ENCODE measurements at regions not wholly inside any gene's neighbourhood (a gene's known extent, or its start where the extent isn't known, plus 50 kb on each side); places are given as distances from the start of the nearest gene placed in this dataset.
"Not testable (repeated sequence)": the region's sequence is repeated elsewhere in the genome, so short reads cannot be mapped to it uniquely, and the experiment has no call there.

DNA sequence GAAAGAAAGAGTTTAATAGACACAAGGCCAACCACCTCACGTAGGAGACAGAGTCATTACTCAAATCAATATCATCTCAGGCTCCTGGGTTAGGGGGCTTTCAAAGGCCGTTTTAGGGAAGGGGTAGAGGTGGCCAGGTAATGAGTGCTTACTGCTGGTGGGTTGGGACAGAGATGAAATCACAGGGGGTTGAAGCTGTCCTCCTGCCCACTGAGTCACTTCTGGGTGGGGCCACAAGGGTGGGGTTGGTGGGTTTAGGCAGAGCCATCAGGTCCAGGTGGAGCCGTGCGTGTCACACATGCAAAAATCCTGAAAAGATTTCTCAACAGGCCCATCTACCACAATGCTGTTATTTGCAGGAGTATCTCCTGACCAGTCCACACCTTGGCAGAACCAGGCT lies 167.0 kb upstream of the EXOC2 start:
- H3K4me3 ChIP-seq = no peak overlapping the region
- no peaks in the 10 kb centered on the region for H3K36me3 ChIP-seq
- DNase-seq = no peak
- intact Hi-C loops (cut with DNase I; ENCODE audit: low total_unique reads) = no loop called here
- TF ChIP-seq, protein P1, sequence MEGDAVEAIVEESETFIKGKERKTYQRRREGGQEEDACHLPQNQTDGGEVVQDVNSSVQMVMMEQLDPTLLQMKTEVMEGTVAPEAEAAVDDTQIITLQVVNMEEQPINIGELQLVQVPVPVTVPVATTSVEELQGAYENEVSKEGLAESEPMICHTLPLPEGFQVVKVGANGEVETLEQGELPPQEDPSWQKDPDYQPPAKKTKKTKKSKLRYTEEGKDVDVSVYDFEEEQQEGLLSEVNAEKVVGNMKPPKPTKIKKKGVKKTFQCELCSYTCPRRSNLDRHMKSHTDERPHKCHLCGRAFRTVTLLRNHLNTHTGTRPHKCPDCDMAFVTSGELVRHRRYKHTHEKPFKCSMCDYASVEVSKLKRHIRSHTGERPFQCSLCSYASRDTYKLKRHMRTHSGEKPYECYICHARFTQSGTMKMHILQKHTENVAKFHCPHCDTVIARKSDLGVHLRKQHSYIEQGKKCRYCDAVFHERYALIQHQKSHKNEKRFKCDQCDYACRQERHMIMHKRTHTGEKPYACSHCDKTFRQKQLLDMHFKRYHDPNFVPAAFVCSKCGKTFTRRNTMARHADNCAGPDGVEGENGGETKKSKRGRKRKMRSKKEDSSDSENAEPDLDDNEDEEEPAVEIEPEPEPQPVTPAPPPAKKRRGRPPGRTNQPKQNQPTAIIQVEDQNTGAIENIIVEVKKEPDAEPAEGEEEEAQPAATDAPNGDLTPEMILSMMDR (IDR thresholded peaks at IDR 0.05) = no peak
- H3K9me3 ChIP-seq = no peaks in the 10 kb centered on the region
- peaks cover 0 to 14% of the 10 kb centered on the region in 2 donors for H3K27me3 ChIP-seq
- H3K4me1 ChIP-seq = no peaks in the 10 kb centered on the region
- no peak overlapping the region for H3K27ac ChIP-seq

DNA sequence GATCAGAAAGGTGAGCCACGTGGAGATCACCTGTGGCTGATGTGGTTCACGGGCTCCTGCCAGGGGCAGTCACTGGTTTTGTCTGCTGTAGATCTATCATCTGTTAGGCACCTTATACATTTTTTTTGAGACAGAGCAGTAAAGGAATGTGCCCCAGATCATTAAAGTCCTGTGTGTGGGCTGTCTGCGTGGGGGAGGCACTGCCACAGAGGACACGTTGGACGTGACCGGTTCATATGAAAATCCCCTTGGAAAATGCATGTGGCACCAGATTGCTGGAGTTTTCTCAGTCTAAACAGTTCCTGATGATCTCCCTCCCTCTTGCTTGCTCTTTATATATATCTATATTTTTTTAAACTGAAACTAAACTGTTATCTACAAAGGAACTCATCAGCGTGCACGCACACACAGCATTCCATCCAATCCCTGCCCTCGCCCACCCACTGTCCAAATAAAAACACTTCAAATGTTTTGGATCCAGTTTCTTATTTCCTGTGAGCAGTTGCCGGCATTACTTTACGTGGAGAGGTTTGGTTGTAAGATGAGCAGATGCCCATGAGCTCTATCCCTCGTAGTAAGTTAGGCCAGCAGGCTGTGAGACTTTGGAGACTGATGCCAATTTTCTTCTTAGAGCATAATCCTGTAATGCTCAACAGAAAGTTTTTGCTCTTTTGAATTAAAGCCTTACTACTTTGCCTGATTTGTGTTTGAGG lies 161.6 kb upstream of the EXOC2 start:
- Histone ChIP-seq H3K4me1 (no peaks in the 10 kb centered on the region), H3K4me3 (no peak overlapping the region), H3K27me3 (no peaks in the 10 kb centered on the region), H3K36me3 (no peaks in the 10 kb centered on the region), H3K9me3 (no peaks in the 10 kb centered on the region), H3K27ac (no peak overlapping the region)
- intact Hi-C loops (cut with DNase I; ENCODE audit: low total_unique reads) = no loop called here
- TF ChIP-seq, protein P1 (IDR thresholded peaks at IDR 0.05) = no peak
- DNase-seq = no peak

GRCh38 chr6:852216-852615 lies 159.3 kb upstream of the EXOC2 start:
- H3K36me3 ChIP-seq; DNase-seq; H3K27me3 ChIP-seq; H3K9me3 ChIP-seq; intact Hi-C loops (cut with DNase I; ENCODE audit: low total_unique reads); H3K27ac ChIP-seq; H3K4me3 ChIP-seq; H3K4me1 ChIP-seq: not testable (repeated sequence)

- H3K9me3 ChIP-seq = no peaks in the 10 kb centered on the region
- DNase-seq = no peak
- TF ChIP-seq, protein P1 (IDR thresholded peaks at IDR 0.05) = no peak
- H3K4me1 ChIP-seq = no peaks in the 10 kb centered on the region
- H3K36me3 ChIP-seq = no peaks in the 10 kb centered on the region
- H3K27ac ChIP-seq = no peak overlapping the region
- H3K27me3 ChIP-seq = no peaks in the 10 kb centered on the region
- intact Hi-C loops (cut with DNase I; ENCODE audit: low total_unique reads) = no loop called here
- no peak overlapping the region for H3K4me3 ChIP-seq
Measured at GRCh38 chr6:849075-849506, 156.2 kb upstream of the EXOC2 start.

- Histone ChIP-seq H3K27me3 (peaks cover 0 to 8% of the 10 kb centered on the region in 2 donors), H3K4me1 (no peaks in the 10 kb centered on the region), H3K4me3 (no peak overlapping the region), H3K27ac (no peak overlapping the region), H3K36me3 (no peaks in the 10 kb centered on the region), H3K9me3 (no peaks in the 10 kb centered on the region)
- intact Hi-C loops (cut with DNase I; ENCODE audit: low total_unique reads) = no loop called here
- no peak for DNase-seq
- TF ChIP-seq, protein P1 (IDR thresholded peaks at IDR 0.05) = no peak
Measured at GRCh38 chr6:845566-845965, 152.6 kb upstream of the EXOC2 start.

GRCh38 chr6:845101-845500 lies 152.2 kb upstream of the EXOC2 start:
- peaks cover 0 to 8% of the 10 kb centered on the region in 2 donors for H3K27me3 ChIP-seq
- no peaks in the 10 kb centered on the region for H3K36me3 ChIP-seq
- H3K9me3 ChIP-seq = no peaks in the 10 kb centered on the region
- no peaks in the 10 kb centered on the region for H3K4me1 ChIP-seq
- intact Hi-C loops (cut with DNase I; ENCODE audit: low total_unique reads) = no loop called here
- DNase-seq = no peak
- TF ChIP-seq, protein P1 (IDR thresholded peaks at IDR 0.05) = no peak
- H3K4me3 ChIP-seq = no peak overlapping the region
- H3K27ac ChIP-seq = no peak overlapping the region
